ENCODE measurements at regions not wholly inside any gene's neighbourhood (a gene's known extent, or its start where the extent isn't known, plus 50 kb on each side); places are given as distances from the start of the nearest gene placed in this dataset.

DNA sequence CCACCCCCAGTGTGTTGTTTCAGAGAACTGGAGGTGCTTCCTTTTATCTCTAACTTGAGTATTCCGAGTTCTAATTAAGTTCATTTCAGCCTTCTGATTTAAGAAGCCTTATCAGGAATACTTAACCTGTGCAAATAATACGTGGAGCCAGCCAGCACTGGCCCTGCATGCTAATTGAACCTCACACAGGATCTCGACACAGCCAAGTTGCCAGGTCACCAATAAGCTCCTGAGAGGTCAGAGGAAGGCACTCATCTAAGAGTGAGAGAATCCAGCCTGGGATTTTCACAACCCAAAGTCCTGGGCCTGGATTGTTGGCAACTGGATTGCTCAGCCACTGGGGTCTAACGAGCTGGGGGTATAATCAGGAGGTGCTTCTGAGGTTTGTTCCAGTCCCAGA, 157.7 kb upstream of the LRFN2 start:
- TF ChIP-seq, protein P1, sequence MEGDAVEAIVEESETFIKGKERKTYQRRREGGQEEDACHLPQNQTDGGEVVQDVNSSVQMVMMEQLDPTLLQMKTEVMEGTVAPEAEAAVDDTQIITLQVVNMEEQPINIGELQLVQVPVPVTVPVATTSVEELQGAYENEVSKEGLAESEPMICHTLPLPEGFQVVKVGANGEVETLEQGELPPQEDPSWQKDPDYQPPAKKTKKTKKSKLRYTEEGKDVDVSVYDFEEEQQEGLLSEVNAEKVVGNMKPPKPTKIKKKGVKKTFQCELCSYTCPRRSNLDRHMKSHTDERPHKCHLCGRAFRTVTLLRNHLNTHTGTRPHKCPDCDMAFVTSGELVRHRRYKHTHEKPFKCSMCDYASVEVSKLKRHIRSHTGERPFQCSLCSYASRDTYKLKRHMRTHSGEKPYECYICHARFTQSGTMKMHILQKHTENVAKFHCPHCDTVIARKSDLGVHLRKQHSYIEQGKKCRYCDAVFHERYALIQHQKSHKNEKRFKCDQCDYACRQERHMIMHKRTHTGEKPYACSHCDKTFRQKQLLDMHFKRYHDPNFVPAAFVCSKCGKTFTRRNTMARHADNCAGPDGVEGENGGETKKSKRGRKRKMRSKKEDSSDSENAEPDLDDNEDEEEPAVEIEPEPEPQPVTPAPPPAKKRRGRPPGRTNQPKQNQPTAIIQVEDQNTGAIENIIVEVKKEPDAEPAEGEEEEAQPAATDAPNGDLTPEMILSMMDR (optimal IDR thresholded peaks at IDR 0.05 in 1 of 3, IDR thresholded peaks at IDR 0.05 in 1 of 3, conservative IDR thresholded peaks at IDR 0.05 in 1 of 3; ENCODE audit: extremely low read depth in 1 of 3, insufficient read depth in 2 of 3, low read length in 3 of 3), result no peak
- TF ChIP-seq EZH2 (IDR thresholded peaks at IDR 0.05; ENCODE audit: low read length), result no peak
- no peaks in the 10 kb centered on the region for H3K4me1 ChIP-seq (ENCODE audit: control insufficient read depth, extremely low read depth, insufficient read depth, low read length)
- FAIRE-seq (no peak), DNase-seq (ENCODE audit: low read depth, low spot score) (no peak)
- no peak overlapping the region for H3K27ac ChIP-seq (ENCODE audit: control insufficient read depth, insufficient read depth, low read length)
- H3K9ac ChIP-seq (ENCODE audit: control insufficient read depth, extremely low read depth, insufficient read depth, low read length), result no peak overlapping the region
- no peak overlapping the region for H3K4me3 ChIP-seq (ENCODE audit: control insufficient read depth in 2 of 3, extremely low read depth in 1 of 3, insufficient read depth in 2 of 3, low read depth in 1 of 3, low read length in 3 of 3)
- no peaks in the 10 kb centered on the region for H3K79me2 ChIP-seq (ENCODE audit: control insufficient read depth, insufficient read depth, low read length)
- H3K4me2 ChIP-seq (ENCODE audit: control insufficient read depth, extremely low read depth, insufficient read depth, low read depth, low read length), result no peak overlapping the region
- H3K27me3 ChIP-seq (ENCODE audit: control insufficient read depth, extremely low read depth, insufficient read depth, low read length), result peaks cover 3% of the 10 kb centered on the region
- H3K9me3 ChIP-seq (ENCODE audit: control insufficient read depth, low read depth, low read length), result no peaks in the 10 kb centered on the region
- dilution Hi-C loops (cut with MboI; ENCODE audit: extremely low pct_ligation_motif_present, low sequenced_read_pairs), result no loop called here
- no peaks in the 10 kb centered on the region for H4K20me1 ChIP-seq (ENCODE audit: control insufficient read depth, extremely low read depth, insufficient read depth, low read length)
- no peak overlapping the region for H2AFZ ChIP-seq (ENCODE audit: control insufficient read depth, low read length)
- no peaks in the 10 kb centered on the region for H3K36me3 ChIP-seq (ENCODE audit: control insufficient read depth in 2 of 2, extremely low read depth in 1 of 2, insufficient read depth in 2 of 2, low read length in 2 of 2)
- H3K9me1 ChIP-seq (ENCODE audit: control insufficient read depth, extremely low read depth, insufficient read depth, low read length), result no peaks in the 10 kb centered on the region

DNA sequence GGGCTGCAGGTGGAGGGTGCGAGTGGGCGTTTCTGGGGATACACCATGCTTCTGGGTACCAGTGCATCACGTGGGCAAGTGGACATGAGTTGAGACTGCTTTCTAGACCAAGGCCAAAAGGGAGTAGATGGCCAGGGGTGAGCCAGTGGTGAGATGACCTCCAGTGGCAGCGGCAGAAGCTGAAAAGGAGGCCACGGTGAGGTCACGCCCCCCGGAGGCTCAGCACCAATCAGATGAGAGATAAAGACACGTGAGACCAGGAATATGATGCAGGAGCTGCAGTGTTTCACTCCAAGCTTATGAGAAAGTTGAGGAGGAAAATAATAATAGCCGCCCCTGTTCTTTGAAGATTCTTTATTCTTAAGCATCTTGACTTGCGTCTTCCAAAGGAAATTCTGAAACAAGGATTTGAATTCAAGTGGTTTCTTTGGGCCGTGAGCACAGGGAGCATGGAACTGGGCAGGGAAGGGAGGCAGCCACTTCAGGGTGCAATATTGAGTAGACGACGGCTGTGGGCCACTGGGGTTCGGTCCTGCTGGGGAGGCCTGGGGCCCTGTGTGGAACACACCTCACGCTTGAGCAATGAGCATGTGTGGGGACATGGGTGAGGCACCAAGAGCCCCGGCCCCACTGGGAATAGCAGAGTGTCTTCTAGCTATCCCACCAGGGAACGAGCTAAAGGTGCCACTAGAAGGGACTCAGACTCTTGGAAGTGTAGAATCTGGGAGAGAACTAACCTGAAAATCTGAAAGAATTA, 156.7 kb upstream of the LRFN2 start:
- no peak overlapping the region for H3K27ac ChIP-seq (ENCODE audit: control insufficient read depth, insufficient read depth, low read length)
- no peaks in the 10 kb centered on the region for H3K4me1 ChIP-seq (ENCODE audit: control insufficient read depth, extremely low read depth, insufficient read depth, low read length)
- dilution Hi-C loops (cut with MboI; ENCODE audit: extremely low pct_ligation_motif_present, low sequenced_read_pairs), result no loop called here
- no peak for TF ChIP-seq EZH2 (IDR thresholded peaks at IDR 0.05; ENCODE audit: low read length)
- TF ChIP-seq, protein P1 (optimal IDR thresholded peaks at IDR 0.05 in 1 of 3, IDR thresholded peaks at IDR 0.05 in 1 of 3, conservative IDR thresholded peaks at IDR 0.05 in 1 of 3; ENCODE audit: extremely low read depth in 1 of 3, insufficient read depth in 2 of 3, low read length in 3 of 3), result no peak
- no peak overlapping the region for H3K4me3 ChIP-seq (ENCODE audit: control insufficient read depth in 2 of 3, extremely low read depth in 1 of 3, insufficient read depth in 2 of 3, low read depth in 1 of 3, low read length in 3 of 3)
- H4K20me1 ChIP-seq (ENCODE audit: control insufficient read depth, extremely low read depth, insufficient read depth, low read length), result no peaks in the 10 kb centered on the region
- H3K9me3 ChIP-seq (ENCODE audit: control insufficient read depth, low read depth, low read length), result no peaks in the 10 kb centered on the region
- no peak overlapping the region for H3K4me2 ChIP-seq (ENCODE audit: control insufficient read depth, extremely low read depth, insufficient read depth, low read depth, low read length)
- H3K79me2 ChIP-seq (ENCODE audit: control insufficient read depth, insufficient read depth, low read length), result no peaks in the 10 kb centered on the region
- no peaks in the 10 kb centered on the region for H3K36me3 ChIP-seq (ENCODE audit: control insufficient read depth in 2 of 2, extremely low read depth in 1 of 2, insufficient read depth in 2 of 2, low read length in 2 of 2)
- FAIRE-seq (no peak), DNase-seq (ENCODE audit: low read depth, low spot score) (no peak)
- H3K27me3 ChIP-seq (ENCODE audit: control insufficient read depth, extremely low read depth, insufficient read depth, low read length), result peaks cover 3% of the 10 kb centered on the region
- no peak overlapping the region for H3K9ac ChIP-seq (ENCODE audit: control insufficient read depth, extremely low read depth, insufficient read depth, low read length)
- H3K9me1 ChIP-seq (ENCODE audit: control insufficient read depth, extremely low read depth, insufficient read depth, low read length), result no peaks in the 10 kb centered on the region
- no peak overlapping the region for H2AFZ ChIP-seq (ENCODE audit: control insufficient read depth, low read length)
